Endothelial cell (in vitro differentiated cells): ENCODE measurements at regions not wholly inside any gene's neighbourhood (a gene's known extent, or its start where the extent isn't known, plus 50 kb on each side); places are given as distances from the start of the nearest gene placed in this dataset.

ENCODE experiments used
- DNase-seq: peaks from one replicate; pipeline ENCODE4 v3.0.0; 2021; ENCODE audit warnings: low spot score
- H3K27ac Mint-ChIP-seq: one replicate; pipeline ENCODE4 v1.8.0; 2021; ENCODE audit warnings: mixed read lengths, inconsistent platforms; ENCODE audit not compliant: unreplicated experiment
- H3K27me3 Mint-ChIP-seq: one replicate; pipeline ENCODE4 v1.8.0; 2021; ENCODE audit warnings: mild to moderate bottlenecking, moderate library complexity, mixed read lengths, inconsistent platforms; ENCODE audit not compliant: unreplicated experiment
- H3K36me3 Mint-ChIP-seq: one replicate; pipeline ENCODE4 v1.8.0; 2021; ENCODE audit warnings: mild to moderate bottlenecking, low read depth, mixed read lengths, inconsistent platforms; ENCODE audit not compliant: unreplicated experiment
- H3K4me1 Mint-ChIP-seq: one replicate; pipeline ENCODE4 v1.8.0; 2021; ENCODE audit warnings: mild to moderate bottlenecking, mixed read lengths, inconsistent platforms; ENCODE audit not compliant: unreplicated experiment
- H3K4me3 Mint-ChIP-seq: one replicate; pipeline ENCODE4 v1.8.0; 2021; ENCODE audit warnings: mild to moderate bottlenecking, mixed read lengths, inconsistent platforms; ENCODE audit not compliant: unreplicated experiment
- H3K9me3 Mint-ChIP-seq: one replicate; pipeline ENCODE4 v1.8.0; 2021; ENCODE audit warnings: mixed read lengths, inconsistent platforms; ENCODE audit not compliant: unreplicated experiment
- TF ChIP-seq, protein P1 (sequence below): fragments of 200-600 bp; sonication (generic); IDR thresholded peaks from one replicate; pipeline ENCODE4 v1.5.0; 2021; ENCODE audit warnings: antibody characterized with exemption; ENCODE audit not compliant: unreplicated experiment

DNA sequence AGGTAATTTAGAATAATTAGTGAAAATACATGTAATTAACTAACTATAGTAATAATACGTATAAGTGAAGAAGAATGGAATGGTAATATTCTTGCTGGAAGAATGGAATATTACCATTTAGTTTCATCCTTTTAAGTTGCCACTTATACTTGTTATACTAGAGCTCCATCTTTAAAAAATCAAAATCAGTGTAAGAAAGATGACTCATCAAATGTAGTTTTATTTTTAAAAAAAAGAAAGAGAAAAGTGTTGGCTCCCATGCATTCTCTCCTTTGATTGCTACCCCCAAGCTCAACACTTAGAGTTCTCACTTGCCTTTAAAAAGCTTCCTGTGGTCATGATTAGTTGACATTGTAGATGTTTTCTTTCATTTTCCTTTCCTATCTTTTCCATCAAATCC, 82.4 kb upstream of the KIF2B start:
- Mint-ChIP-seq H3K27me3 (no peaks in the 10 kb centered on the region), H3K36me3 (no peaks in the 10 kb centered on the region), H3K4me1 (peaks cover 15% of the 10 kb centered on the region), H3K27ac (no peak overlapping the region), H3K9me3 (no peaks in the 10 kb centered on the region), H3K4me3 (no peak overlapping the region)
- TF ChIP-seq, protein P1, sequence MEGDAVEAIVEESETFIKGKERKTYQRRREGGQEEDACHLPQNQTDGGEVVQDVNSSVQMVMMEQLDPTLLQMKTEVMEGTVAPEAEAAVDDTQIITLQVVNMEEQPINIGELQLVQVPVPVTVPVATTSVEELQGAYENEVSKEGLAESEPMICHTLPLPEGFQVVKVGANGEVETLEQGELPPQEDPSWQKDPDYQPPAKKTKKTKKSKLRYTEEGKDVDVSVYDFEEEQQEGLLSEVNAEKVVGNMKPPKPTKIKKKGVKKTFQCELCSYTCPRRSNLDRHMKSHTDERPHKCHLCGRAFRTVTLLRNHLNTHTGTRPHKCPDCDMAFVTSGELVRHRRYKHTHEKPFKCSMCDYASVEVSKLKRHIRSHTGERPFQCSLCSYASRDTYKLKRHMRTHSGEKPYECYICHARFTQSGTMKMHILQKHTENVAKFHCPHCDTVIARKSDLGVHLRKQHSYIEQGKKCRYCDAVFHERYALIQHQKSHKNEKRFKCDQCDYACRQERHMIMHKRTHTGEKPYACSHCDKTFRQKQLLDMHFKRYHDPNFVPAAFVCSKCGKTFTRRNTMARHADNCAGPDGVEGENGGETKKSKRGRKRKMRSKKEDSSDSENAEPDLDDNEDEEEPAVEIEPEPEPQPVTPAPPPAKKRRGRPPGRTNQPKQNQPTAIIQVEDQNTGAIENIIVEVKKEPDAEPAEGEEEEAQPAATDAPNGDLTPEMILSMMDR, result no peak
- DNase-seq, result no peak

DNA sequence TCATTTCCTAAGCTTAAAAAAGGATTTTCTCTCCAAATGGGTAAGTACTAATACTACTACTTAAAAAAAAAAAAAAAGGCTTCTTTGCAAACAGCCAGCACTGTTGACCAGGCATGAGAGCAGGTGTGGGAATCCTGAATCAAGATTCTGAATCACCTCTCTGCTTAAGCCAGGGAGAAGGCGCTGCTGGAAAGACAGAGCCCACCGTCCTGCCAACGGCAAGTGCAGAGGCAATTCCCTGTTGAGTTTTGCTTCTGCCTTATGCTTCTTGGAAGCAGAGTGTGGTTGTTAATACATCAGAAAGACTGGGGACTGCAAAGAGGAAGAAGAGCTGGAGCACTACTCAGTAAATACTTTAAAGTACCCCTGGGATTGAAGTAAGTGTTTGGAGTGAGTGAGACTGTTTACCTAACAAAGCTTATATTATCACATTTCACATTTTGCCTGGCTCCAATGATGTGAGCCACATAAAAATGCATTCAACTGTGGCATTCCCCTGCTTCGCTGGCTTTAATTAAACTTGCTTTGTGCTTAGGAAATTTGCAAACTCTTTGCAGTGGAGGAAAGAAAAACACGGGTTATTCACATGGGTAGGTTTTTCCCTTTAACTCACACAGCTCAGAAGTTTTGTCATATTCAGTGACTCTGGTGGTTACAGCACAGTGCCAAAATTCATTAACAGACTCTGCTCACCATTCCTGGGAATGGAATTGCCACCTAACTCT, 86.0 kb upstream of the KIF2B start:
- H3K36me3 Mint-ChIP-seq, result no peaks in the 10 kb centered on the region
- no peak overlapping the region for H3K4me3 Mint-ChIP-seq
- H3K27me3 Mint-ChIP-seq, result no peaks in the 10 kb centered on the region
- H3K4me1 Mint-ChIP-seq, result peaks cover 15% of the 10 kb centered on the region
- H3K9me3 Mint-ChIP-seq, result no peaks in the 10 kb centered on the region
- DNase-seq, result no peak
- TF ChIP-seq, protein P1, result no peak
- no peak overlapping the region for H3K27ac Mint-ChIP-seq

DNA sequence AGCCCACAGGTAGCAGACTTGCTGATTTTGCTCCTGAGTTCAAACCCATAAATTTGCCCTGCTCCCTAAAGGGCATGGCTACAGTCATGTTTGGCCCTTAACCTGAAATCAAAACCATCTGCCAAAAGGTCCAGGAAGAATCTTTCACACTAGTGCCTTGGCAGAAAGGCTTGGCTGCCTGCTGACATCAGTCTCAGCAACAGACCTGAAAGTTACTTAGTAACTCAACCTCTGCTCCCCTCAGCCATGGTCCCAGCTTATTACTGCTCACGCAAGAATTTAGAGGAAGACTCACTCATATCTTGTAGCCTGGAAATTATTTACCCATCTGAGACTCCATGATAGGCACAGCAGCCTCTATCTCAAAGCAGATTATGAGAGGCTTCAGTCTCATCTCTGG, 98.0 kb upstream of the KIF2B start:
- H3K4me1 Mint-ChIP-seq, result no peaks in the 10 kb centered on the region
- H3K36me3 Mint-ChIP-seq, result no peaks in the 10 kb centered on the region
- H3K27ac Mint-ChIP-seq, result no peak overlapping the region
- no peak for DNase-seq
- TF ChIP-seq, protein P1, result no peak
- no peaks in the 10 kb centered on the region for H3K9me3 Mint-ChIP-seq
- H3K4me3 Mint-ChIP-seq, result no peak overlapping the region
- H3K27me3 Mint-ChIP-seq, result peaks cover 1% of the 10 kb centered on the region

DNA sequence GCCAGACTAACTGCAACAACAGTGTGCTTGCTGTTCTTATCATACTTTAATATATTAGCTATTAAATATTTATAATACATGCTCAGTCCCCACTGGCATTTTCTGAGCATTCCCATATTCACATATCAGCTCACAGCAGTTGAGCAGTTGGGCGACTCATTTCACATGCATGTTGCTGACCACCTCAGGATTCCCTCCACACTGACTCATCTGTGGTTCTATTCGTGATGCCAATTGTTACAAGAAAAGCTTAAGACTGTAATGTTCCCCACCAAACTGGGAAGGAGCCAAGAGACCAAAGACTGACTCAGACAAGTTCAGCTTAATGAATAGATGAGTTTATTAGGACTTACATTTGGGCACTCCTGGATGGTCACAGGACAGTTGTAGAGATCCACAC, 100.3 kb upstream of the KIF2B start:
- no peak for DNase-seq
- Mint-ChIP-seq H3K4me3 (no peak overlapping the region), H3K27me3 (peaks cover 1% of the 10 kb centered on the region), H3K9me3 (no peaks in the 10 kb centered on the region), H3K4me1 (no peaks in the 10 kb centered on the region), H3K36me3 (no peaks in the 10 kb centered on the region), H3K27ac (no peak overlapping the region)
- TF ChIP-seq, protein P1, result no peak

DNA sequence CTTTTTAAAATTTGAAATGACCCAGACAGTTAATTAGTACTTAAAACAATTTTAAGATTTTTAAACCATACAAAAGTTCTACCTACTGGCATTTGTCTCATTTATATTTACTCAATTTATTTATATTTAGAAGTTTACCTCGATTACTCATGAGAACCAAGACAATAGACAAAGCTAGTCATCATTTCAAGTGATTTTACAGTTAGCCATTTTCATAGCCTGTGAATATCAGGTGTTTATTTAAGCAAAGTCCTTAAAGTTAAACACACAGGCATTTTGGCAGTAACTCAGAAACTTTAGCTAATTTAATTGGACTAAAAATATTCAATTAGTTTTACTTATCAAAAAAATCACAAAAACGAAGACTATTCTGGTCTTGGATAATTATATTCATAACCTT, 101.6 kb upstream of the KIF2B start:
- Mint-ChIP-seq H3K27me3 (peaks cover 1% of the 10 kb centered on the region), H3K36me3 (no peaks in the 10 kb centered on the region), H3K4me3 (no peak overlapping the region), H3K4me1 (no peaks in the 10 kb centered on the region), H3K9me3 (no peaks in the 10 kb centered on the region), H3K27ac (no peak overlapping the region)
- TF ChIP-seq, protein P1, result no peak
- no peak for DNase-seq
